H1 (cell line): ENCODE measurements at regions not wholly inside any gene's neighbourhood (a gene's known extent, or its start where the extent isn't known, plus 50 kb on each side); places are given as distances from the start of the nearest gene placed in this dataset.

Source experiments
- CTCF ChIA-PET: fragments of 300-600 bp; sonication (Branson Sonifier 250); formaldehyde crosslinking; loops from one replicate; lab custom pipeline; 2021; ENCODE audit not compliant: partially characterized antibody; lab: Charles Lee
- POLR2A ChIA-PET: fragments of 300-600 bp; sonication (Branson Sonifier 250); formaldehyde crosslinking; loops from one replicate; lab custom pipeline; 2021; ENCODE audit warnings: inconsistent platforms; ENCODE audit not compliant: partially characterized antibody; lab: Charles Lee
- DNase-seq, 2 experiments: peaks; one replicate each; pipeline versions ENCODE4 v3.0.0 to v3.0.0-alpha.2; 2010 to 2022; ENCODE audit warnings: low spot score in 2 of 2, low read depth in 1 of 2, mixed read lengths in 1 of 2
- FAIRE-seq: peaks from 2 replicates; lab custom pipeline; 2011; peaks lifted over from hg19 to GRCh38; lab: Jason Lieb, UNC
- H2AFZ ChIP-seq: 2 replicates; pipeline ENCODE4 v1.8.1; 2012; ENCODE audit warnings: low read length, inconsistent platforms
- H2AK5ac ChIP-seq: 2 replicates; pipeline ENCODE4 v1.6.1; 2013; ENCODE audit warnings: low read depth, low read length
- H2BK120ac ChIP-seq: replicated peaks from 2 replicates; pipeline ENCODE3; 2013; ENCODE audit warnings: low read depth, low read length, inconsistent platforms
- H2BK12ac ChIP-seq: 2 replicates; pipeline ENCODE4 v1.6.1; 2013; ENCODE audit warnings: low read depth, low read length
- H2BK15ac ChIP-seq: 2 replicates; pipeline ENCODE4 v1.6.1; 2013; ENCODE audit warnings: low read length
- H2BK20ac ChIP-seq: 2 replicates; pipeline ENCODE4 v1.6.1; 2013; ENCODE audit warnings: low read length
- H2BK5ac ChIP-seq: 2 replicates; pipeline ENCODE4 v1.6.1; 2013; ENCODE audit warnings: low read depth, low read length
- H3K14ac ChIP-seq: 2 replicates; pipeline ENCODE4 v1.6.1; 2013; ENCODE audit warnings: inconsistent platforms; ENCODE audit not compliant: insufficient read length
- H3K18ac ChIP-seq: 2 replicates; pipeline ENCODE4 v1.6.1; 2013; ENCODE audit warnings: low read length; ENCODE audit errors: extremely low read depth
- H3K23ac ChIP-seq: 2 replicates; pipeline ENCODE4 v1.6.1; 2013; ENCODE audit warnings: inconsistent platforms; ENCODE audit not compliant: insufficient read length
- H3K23me2 ChIP-seq: 2 replicates; pipeline ENCODE4 v1.6.1; 2013; ENCODE audit warnings: low read depth, low read length
- H3K27ac ChIP-seq: 2 replicates; pipeline ENCODE4 v1.6.1; 2011; ENCODE audit warnings: low read depth, low read length, inconsistent platforms
- H3K27me3 ChIP-seq, 4 experiments: replicated peaks in 1 of 4; 1 replicate in 1 of 4; 2 replicates in 3 of 4; pipeline versions ENCODE4 v1.6.1 to v1.8.1; 2011 to 2013; ENCODE audit warnings: low read length in 3 of 4, mild to moderate bottlenecking in 3 of 4, inconsistent platforms in 2 of 4, mixed read lengths in 2 of 4, moderate library complexity in 1 of 4; ENCODE audit not compliant: control insufficient read depth in 3 of 4, insufficient read depth in 3 of 4; ENCODE audit errors: extremely low read depth in 1 of 4
- H3K36me3 ChIP-seq, 4 experiments: 2 replicates each; pipeline versions ENCODE4 v1.6.1 to v1.8.1; 2011 to 2013; ENCODE audit warnings: mild to moderate bottlenecking in 4 of 4, low read length in 3 of 4, moderate library complexity in 2 of 4, control low read depth in 1 of 4, inconsistent platforms in 1 of 4; ENCODE audit not compliant: insufficient read depth in 4 of 4, control insufficient read depth in 2 of 4
- H3K4ac ChIP-seq: replicated peaks from 2 replicates; pipeline ENCODE3; 2013; ENCODE audit warnings: low read length, low read depth, mixed read lengths, inconsistent platforms; ENCODE audit not compliant: insufficient read length
- H3K4me1 ChIP-seq, 4 experiments: replicated peaks in 1 of 4; 1 replicate in 1 of 4; 2 replicates in 3 of 4; pipeline versions ENCODE4 v1.6.1 to v1.8.1; 2011 to 2013; ENCODE audit warnings: low read length in 3 of 4, inconsistent platforms in 2 of 4, mixed read lengths in 1 of 4; ENCODE audit not compliant: insufficient read depth in 4 of 4, control insufficient read depth in 3 of 4
- H3K4me2 ChIP-seq, 2 experiments: 2 replicates each; pipeline versions ENCODE4 v1.6.1 to v1.8.1; 2011 to 2013; ENCODE audit warnings: low read depth in 2 of 2, low read length in 2 of 2, control low read depth in 1 of 2, inconsistent platforms in 1 of 2, mild to moderate bottlenecking in 1 of 2; ENCODE audit not compliant: insufficient read depth in 1 of 2
- H3K4me3 ChIP-seq, 4 experiments: fragments of 200-600, 300-600 bp in 1 of 4; sonication (generic), shearing (Covaris generic), sonication (Bioruptor Twin) in 1 of 4; 2 replicates each; pipeline versions ENCODE4 v1.5.1 to v1.8.1; 2011 to 2016; ENCODE audit warnings: low read length in 4 of 4, low read depth in 3 of 4, control low read depth in 2 of 4, inconsistent platforms in 2 of 4, mild to moderate bottlenecking in 2 of 4, mixed read lengths in 1 of 4, moderate library complexity in 1 of 4; ENCODE audit not compliant: insufficient read depth in 2 of 4; ENCODE audit errors: extremely low read depth in 1 of 4
- H3K56ac ChIP-seq: replicated peaks from 2 replicates; pipeline ENCODE3; 2013; ENCODE audit warnings: low read depth, mild to moderate bottlenecking, mixed read lengths, low read length, inconsistent platforms; ENCODE audit not compliant: insufficient read length
- H3K79me1 ChIP-seq: 2 replicates; pipeline ENCODE4 v1.6.1; 2013; ENCODE audit warnings: low read depth, low read length, control low read depth
- H3K79me2 ChIP-seq, 2 experiments: 2 replicates each; pipeline versions ENCODE4 v1.6.1 to v1.8.1; 2012 to 2013; ENCODE audit warnings: low read length in 2 of 2, mild to moderate bottlenecking in 2 of 2, inconsistent platforms in 1 of 2; ENCODE audit not compliant: insufficient read depth in 2 of 2, control insufficient read depth in 1 of 2
- H3K9ac ChIP-seq, 4 experiments: replicated peaks in 1 of 4; 1 replicate in 1 of 4; 2 replicates in 3 of 4; pipeline versions ENCODE4 v1.6.1 to v1.8.1; 2011 to 2013; ENCODE audit warnings: low read depth in 3 of 4, low read length in 3 of 4, control low read depth in 2 of 4, mild to moderate bottlenecking in 2 of 4, moderate library complexity in 2 of 4, inconsistent platforms in 1 of 4; ENCODE audit errors: extremely low read depth in 1 of 4
- H3K9me3 ChIP-seq, 2 experiments: 2 replicates each; pipeline versions ENCODE4 v1.6.1 to v1.8.1; 2012 to 2013; ENCODE audit warnings: mild to moderate bottlenecking in 2 of 2, moderate library complexity in 2 of 2, control low read depth in 1 of 2, inconsistent platforms in 1 of 2, low read depth in 1 of 2, low read length in 1 of 2, mixed read lengths in 1 of 2; ENCODE audit not compliant: insufficient read depth in 2 of 2
- H4K20me1 ChIP-seq, 2 experiments: replicated peaks in 1 of 2; 2 replicates each; pipeline versions ENCODE3 to v1.8.1; 2011 to 2013; ENCODE audit warnings: inconsistent platforms in 2 of 2, low read length in 2 of 2, mild to moderate bottlenecking in 1 of 2; ENCODE audit not compliant: insufficient read depth in 2 of 2, control insufficient read depth in 1 of 2
- H4K5ac ChIP-seq: 2 replicates; pipeline ENCODE4 v1.6.1; 2013; ENCODE audit warnings: low read length, low read depth, mixed read lengths, inconsistent platforms; ENCODE audit not compliant: insufficient read length
- H4K8ac ChIP-seq: 2 replicates; pipeline ENCODE4 v1.8.0; 2013; ENCODE audit warnings: mild to moderate bottlenecking, moderate library complexity, low read length, inconsistent platforms; ENCODE audit not compliant: insufficient read depth; ENCODE audit errors: extremely low read depth
- H4K91ac ChIP-seq: replicated peaks from 2 replicates; pipeline ENCODE3; 2013; ENCODE audit warnings: low read length, mixed read lengths, inconsistent platforms; ENCODE audit not compliant: insufficient read length
- RBBP5 ChIP-seq: IDR thresholded peaks from 2 replicates; pipeline ENCODE4 v1.7.1; 2012; ENCODE audit warnings: low read depth, mild to moderate bottlenecking, inconsistent platforms, low read length, moderate library complexity, borderline replicate concordance
- SP1 ChIP-seq: IDR thresholded peaks from 2 replicates; pipeline ENCODE4 v1.6.1; 2011; ENCODE audit warnings: low read depth, low read length
- YY1 ChIP-seq: IDR thresholded peaks from 2 replicates; pipeline ENCODE4 v1.6.1; 2011; ENCODE audit warnings: low read depth, mild to moderate bottlenecking, low read length
- WGBS, 2 experiments: shearing (Covaris generic) in 1 of 2; methylation state at CpG; one replicate each; pipeline versions ENCODE4 v1.1.6 to v1.1.7; 2013 to 2015; ENCODE audit warnings: low lambda C conversion rate in 2 of 2, mixed read lengths in 2 of 2, inconsistent platforms in 1 of 2, low coverage in 1 of 2, missing lambda C conversion rate in 1 of 2; ENCODE audit not compliant: insufficient replicate concordance in 2 of 2, insufficient coverage in 1 of 2, insufficient read length in 1 of 2; ENCODE audit errors: extremely low coverage in 1 of 2, missing lambda C conversion rate in 1 of 2; 5-methylcytosine and 5-hydroxymethylcytosine counted together

GRCh38 chr1:14182856-14183255, 415.6 kb upstream of the KAZN start:
- H4K8ac ChIP-seq, result no peak overlapping the region
- no peak for DNase-seq
- no peak overlapping the region; the same call in 1 of the 2 replicates for H2BK5ac ChIP-seq
- no peaks in the 10 kb centered on the region for H3K36me3 ChIP-seq
- no peaks in the 10 kb centered on the region for H3K79me1 ChIP-seq
- no peak overlapping the region for H3K56ac ChIP-seq
- no peak overlapping the region for H3K4me3 ChIP-seq
- H3K4me2 ChIP-seq, result no peak overlapping the region
- no peak overlapping the region for H4K5ac ChIP-seq
- CTCF ChIA-PET, result no interaction called here
- no peak overlapping the region for H2BK15ac ChIP-seq
- H3K79me2 ChIP-seq, result no peaks in the 10 kb centered on the region
- H3K9me3 ChIP-seq, result no peaks in the 10 kb centered on the region
- no peak for TF ChIP-seq SP1
- no peak for TF ChIP-seq RBBP5
- no peak for TF ChIP-seq YY1
- H3K4ac ChIP-seq, result no peak overlapping the region
- H3K4me1 ChIP-seq, result peaks cover 0 to 16% (median 14%) of the 10 kb centered on the region in 4 experiments; a peak in 4 of 7 replicates
- H3K9ac ChIP-seq, result no peak overlapping the region
- no peaks in the 10 kb centered on the region; a peak in 1 of 7 replicates for H3K27me3 ChIP-seq
- no peak for FAIRE-seq
- no peaks in the 10 kb centered on the region for H4K20me1 ChIP-seq
- H3K27ac ChIP-seq, result no peak overlapping the region
- H3K18ac ChIP-seq, result no peak overlapping the region
- WGBS, 2 experiments, result 82% methylated on average over 5 of the region's 5 CpGs; no CpG with 5 or more reads in 1 of the 2 experiments
- H3K14ac ChIP-seq, result no peak overlapping the region
- no peak overlapping the region for H2BK12ac ChIP-seq
- no peak overlapping the region for H2AK5ac ChIP-seq
- H4K91ac ChIP-seq, result no peak overlapping the region
- H2AFZ ChIP-seq, result no peak overlapping the region
- no peak overlapping the region for H2BK20ac ChIP-seq
- no peaks in the 10 kb centered on the region for H3K23me2 ChIP-seq
- H3K23ac ChIP-seq, result no peak overlapping the region
- POLR2A ChIA-PET, result no interaction called here
- peak overlapping the region; percentile 39 for H2BK120ac ChIP-seq
